ENCODE measurements at regions not wholly inside any gene's neighbourhood (a gene's known extent, or its start where the extent isn't known, plus 50 kb on each side); places are given as distances from the start of the nearest gene placed in this dataset.
"Not testable (repeated sequence)": the region's sequence is repeated elsewhere in the genome, so short reads cannot be mapped to it uniquely, and the experiment has no call there.

DNA sequence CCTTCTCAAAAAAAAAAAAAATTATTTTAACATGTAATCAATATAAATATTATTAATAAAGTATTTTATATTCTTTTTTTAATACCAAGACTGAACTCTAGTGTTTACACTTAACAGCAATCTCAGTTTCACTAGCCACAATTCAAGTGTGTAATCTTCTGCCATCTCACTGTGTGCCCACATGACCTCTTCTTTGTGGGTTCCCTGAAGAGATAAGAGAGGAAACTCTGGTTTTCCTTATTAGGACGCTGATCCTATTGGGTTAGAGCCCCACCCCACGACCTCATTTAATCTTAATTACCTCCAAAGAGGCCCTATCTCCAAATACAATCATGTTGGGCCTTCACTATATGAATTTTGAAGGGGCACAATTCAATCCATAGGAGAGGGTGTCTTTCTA, 177.6 kb downstream of the STK31 start:
- DNase-seq = no peak

DNA sequence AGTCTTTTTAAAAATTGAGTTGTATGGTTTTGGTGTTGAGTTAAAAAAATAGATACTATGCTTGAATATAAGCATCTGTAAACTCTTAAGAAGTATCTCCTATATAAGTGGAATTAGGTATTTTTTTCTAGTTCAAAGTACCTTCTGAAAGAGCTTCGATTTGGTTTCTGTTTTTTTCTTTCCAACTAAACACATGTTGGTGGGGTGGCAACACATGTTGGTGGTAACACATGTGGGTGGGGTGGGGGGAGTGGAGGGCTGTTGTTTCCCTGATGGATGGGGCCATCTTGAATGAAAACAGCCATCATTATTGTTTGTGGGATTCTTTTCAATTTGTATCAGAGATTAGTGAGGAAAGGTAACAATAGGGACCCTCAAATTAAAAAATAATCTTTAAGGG, 178.9 kb downstream of the STK31 start:
- DNase-seq = no peak

DNA sequence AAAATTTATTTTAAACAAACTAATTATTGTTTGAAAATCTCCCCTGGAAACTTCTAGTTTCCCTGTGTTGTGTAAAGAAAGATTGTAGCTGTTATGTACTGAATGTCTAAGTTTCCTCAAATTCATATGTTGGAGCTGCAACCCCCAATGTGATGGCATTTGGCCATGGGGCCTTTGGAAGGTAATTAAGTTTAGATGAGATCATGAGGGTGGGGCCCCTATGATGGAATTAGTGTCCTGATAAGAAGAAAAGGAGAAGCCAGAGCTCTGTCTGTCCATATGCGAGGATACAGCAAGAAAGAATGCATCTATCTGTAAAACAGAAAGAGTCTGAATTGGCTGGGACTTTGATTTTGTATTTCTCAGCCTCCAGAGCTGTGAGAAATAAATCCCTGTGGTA, 179.5 kb downstream of the STK31 start:
- no peak for DNase-seq

DNA sequence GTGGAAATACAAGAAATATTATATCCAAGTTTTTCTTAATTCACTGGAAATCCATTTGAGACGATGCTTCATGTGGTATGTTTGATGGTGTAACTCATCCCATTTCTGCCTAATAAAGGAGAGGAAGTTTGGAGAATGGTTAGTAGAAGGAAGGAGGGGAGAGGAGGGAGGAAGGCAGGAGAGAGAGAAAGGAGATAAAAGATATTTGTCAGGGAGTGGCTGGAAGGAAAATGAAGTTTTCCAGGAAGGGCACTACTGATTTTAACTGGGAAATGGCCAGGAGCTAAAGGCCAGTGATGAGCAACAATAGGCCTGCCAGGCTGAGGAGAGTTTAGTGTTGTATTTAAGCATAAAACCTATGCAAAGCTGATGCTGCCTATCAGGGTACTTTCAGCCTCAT, 182.0 kb downstream of the STK31 start:
- no peak for DNase-seq

DNA sequence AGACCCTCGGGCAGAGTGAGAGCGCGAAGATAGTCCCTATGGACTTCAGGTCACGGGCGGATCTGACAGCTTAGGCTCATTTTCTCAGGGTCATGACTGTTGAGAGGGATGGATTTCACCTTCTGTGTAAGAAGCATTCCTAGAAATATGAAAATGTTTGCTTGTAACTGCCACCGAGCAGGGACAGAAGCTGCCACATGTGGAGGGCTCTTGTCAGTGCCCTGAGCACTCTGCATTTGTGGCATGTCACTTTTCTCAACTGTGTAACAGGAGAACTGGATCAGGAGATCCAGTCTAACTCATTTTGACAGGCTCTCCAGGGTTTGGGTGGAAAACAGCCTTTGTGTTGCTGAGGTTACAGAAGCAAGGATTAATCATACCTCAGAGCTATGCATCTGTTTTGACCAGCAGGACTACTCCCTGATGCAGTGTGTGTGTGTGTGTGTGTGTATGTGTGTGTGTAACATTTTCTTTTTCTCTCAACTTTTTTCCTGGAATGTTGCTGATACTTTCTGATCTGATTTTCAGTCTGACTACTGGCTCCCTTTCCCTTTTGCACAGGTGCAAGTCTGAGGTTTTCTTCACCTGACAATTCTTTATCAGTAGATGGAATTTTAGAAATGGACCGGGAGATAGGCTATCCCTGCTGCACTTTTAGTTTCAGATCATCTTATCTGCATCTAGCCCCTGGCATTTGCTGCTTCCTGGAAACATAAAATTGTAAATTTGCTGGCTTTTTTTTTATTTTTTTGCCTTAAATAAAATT, 183.3 kb downstream of the STK31 start:
- peak; percentile 53 for DNase-seq

DNA sequence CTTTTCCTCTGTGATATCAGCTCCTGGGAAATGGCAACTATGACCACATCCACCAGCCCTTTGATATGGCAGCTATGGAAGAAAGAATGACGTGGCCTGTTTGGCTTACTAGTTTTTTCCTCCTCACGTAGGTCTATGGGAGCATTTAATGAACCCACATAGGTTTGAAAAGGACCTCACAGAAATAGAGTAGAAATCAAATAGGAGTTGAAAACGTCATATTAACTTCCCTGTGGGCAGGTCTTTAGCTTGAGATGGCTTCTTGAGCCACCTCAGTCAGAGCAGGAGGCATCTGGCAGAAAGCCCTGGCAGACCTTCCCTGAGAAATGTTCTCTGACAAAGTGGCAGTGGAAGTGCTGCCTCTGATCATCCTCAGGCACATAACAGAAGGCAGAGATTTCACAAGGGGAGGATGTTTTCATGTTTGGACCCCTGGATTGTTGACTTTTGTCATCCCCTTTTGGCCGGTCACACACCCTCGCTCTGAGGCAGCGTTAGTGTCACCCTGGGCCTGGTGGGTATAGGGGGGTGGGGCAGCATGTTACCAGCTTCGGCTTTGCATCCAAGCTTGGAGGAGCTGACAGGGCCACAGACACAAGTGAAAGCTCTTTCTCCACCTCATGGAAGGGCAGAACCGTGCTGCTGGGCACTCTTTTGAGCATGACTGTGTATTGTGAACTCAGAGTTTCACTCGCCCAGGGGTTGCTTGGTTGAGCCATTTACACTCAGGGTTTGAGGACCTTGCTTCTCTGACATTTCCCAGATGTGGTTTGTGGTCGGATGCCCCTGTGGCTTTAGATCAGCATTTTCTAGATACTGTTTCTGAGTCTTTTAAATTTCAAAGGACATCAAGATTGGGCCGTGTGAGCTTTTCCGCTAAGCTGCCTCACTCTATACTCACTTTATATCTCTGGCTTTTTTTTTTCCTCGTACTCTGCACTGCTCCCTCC, 184.2 kb downstream of the STK31 start:
- peak; percentile 30 for DNase-seq

DNA sequence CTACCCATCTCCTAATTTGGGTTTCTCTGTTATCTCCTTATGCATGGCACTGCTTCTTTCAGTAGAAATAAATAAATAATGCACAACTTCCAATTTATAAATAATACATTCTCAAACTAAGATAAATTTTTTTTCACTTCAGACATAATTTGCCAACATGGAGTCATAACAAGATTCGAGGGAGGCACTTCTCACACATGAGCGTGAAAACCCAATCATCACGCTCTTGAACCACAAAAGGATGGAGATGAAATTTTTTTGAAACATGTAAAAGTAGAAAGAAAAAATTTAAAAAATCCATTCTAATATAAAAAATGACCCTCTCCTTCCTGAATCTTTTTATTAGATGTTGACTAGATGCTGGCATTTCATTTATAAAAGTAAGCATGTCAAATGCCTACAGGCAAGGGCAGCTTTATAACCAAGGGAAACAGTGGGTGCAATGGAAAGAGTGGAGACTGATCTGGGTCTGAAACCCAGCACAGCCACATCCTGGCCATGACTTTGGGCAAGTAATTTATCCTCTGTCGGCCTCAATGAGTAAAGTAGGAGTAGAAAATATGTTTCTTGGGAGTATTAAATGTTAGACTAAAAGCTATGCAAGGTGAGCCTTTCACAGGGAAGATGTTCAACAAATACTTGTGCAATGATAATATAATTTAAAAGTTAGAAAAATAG, 185.0 kb downstream of the STK31 start:
- no peak for DNase-seq

DNA sequence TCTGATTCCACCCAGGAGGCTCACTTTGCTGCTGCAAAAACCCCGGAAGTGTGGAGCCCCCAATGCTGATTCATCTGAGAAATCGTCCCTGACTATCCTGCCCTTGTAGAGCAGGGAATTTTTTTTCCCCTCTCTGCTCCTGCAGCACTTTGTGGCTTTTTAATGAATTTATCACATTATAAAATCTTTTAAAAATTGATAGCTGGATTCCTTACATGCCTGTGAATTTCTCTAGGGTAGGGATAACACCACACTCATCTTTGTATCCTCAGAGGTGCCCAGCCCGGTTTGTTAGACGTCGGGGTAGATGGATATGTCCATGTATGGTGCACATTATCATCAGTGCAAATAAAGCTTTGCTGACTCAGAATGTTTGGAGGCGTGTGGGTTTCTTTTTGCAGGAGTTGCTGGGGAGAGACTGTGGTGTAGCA, 185.7 kb downstream of the STK31 start:
- peak; percentile 66 for DNase-seq

DNA sequence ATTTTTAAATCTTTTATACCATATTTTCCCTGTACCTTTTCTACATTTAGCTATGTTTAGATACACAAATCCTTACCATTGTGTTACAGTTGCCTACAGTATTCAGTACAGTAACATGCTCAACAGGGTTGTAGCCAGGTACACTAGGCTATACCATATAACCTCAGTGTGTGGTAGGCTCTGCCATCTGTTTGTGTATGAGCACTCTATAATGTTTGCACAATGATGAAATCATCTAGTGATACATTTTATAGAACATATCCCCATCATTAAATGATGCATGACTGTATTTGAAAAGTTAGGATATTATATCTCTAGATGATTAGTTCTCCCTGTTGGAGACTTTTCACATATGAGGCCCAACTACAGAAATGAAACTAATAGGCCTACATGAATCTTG, 188.6 kb downstream of the STK31 start:
- DNase-seq = no peak

DNA sequence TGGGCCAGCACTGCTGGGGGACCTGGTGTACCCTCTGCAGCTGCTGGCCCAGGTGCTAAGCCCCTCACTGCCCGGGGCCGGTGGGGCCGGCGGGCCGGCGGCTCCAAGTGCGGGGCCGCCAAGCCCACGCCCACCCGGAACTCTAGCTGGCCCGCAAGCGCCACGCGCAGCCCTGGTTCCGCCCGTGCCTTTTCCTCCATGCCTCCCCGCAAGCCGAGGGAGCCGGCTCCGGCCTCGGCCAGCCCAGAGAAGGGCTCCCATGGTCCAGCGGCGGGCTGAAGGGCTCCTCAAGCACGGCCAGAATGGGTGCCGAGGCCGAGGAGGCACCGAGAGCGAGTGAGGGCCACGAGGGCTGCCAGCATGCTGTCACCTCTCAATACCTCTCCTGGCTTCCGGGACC, 194.9 kb downstream of the STK31 start:
- DNase-seq = not testable (repeated sequence)

DNA sequence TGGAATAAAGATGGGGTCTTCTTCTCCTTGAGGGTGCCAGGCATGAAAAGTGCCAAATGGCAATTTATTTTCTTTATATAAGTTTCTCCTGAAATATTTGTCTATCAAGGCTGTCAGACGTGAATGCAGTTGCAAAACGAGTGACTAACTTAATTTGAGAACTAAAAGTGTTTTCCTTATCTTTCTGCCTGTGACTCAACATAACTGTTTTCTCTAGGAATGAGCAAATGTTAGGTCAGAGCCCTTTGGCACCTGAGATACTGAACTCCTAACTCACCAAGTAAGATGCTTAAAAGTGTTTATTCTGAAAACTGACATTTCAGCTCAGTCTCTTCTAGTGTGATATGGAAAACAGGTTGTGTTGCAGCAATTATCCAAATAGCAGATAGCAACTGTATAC, 197.0 kb downstream of the STK31 start:
- no peak for DNase-seq

DNA sequence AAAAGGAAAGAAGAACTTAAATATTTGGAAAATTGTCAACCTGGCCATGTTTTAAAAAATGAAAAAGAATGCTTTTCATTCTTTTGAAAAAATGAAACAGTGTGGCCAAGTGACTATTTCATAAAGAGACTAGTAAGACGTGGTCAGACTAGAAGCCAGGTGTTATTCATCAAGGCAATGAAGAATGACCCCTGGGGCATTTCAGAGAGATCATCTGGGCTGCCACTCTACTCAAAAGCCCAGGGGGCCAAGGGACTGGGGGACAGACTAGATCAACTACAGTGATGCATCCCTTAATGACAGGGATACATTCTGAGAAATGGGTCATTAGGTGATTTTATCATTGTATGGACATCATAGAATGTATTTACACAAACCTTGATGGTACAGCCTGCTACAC, 199.4 kb downstream of the STK31 start:
- no peak for DNase-seq

DNA sequence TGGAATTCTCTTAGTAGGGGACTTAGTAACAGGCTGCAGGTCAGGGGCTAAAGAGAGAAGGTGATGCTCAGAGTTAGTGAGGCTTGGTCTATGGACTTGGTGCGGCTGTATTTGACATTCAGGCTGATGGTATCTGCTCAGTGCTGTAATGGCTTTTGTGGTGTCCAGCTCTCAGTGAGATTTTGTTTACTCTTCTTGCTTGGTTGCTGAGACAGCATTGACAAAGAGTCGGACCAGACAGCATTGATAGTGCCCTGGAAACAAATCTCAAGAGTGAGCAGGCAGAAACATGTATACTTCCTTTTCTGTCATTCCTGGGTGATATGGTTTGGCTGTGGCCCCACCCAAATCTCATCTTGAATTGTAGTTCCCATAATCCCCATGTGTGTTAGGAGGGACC, 202.0 kb downstream of the STK31 start:
- DNase-seq = no peak

DNA sequence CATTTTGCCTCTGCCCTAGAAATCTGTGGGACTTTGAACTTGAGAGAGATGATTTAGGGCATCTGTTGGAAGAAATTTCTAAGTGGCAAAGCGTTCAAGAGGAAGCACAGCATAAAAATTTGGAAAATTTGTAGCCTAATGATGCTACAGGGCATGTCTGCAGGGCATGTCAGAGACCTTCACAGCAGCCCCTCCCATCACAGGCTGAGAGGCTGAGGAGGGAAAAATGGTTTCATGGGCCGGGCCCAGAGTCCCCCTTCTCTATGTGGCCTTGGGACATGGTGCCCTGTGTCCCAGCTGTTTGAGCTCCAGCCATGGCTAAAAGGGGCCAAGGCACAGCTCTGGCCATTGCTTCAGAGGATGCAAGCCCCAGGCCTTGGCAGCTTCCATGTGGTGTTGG, 203.0 kb downstream of the STK31 start:
- DNase-seq = no peak

DNA sequence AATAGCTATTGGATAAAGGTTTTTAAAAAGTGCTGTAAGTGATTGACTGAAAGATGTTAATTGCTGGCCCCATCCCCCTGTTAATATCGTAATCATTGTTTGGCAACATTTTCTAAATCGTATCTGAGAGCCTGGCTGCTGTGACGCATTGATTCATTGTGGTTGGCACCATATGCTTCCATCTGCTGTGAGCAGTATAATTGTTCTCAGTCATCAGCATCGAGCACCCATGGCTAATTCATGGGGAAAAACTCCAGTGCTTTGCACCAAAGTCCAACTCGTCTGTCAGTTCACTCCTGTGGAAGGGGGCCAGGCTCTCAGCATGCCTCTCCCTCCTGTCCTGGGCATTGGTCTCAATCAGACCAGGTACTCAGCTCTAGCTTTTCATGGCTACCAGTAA, 205.2 kb downstream of the STK31 start:
- DNase-seq = no peak

DNA sequence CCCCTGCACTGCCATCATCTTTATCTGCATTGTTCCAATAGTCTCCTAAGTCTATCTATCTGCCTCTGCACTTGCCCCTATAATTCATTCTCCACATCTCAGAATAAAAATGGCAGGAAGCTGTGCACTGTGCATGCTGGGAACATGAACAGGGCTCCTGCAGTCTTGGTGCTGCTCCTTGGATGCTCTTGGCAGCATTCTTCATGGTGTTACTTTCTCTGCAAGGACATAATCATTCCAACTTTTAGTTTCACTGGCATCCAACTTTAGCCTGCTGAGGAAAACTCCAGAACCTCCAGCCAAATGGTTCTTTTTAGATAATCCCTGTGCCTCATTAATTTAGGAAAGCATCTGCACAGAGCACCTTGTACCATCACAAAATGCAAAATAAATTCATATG, 208.3 kb downstream of the STK31 start:
- DNase-seq = no peak

DNA sequence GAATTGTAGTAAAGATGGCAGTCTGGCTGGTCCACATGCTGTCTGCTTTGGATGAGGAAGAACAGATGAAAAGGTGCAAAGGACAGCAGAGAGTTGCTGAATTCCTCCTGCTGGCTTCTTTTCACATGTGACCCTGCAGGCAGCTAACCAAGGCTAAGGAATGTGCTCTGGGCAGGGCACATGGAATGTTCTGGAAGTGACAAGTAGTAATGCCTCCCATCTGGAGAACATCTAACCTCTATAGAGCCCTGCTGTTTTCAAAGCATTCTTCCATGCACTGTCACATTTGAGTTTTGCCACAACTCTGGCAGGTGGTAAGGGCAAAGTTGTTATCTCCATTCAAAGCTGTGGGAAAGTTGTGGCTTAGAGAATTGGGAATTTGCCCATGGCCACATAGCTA, 208.8 kb downstream of the STK31 start:
- peak; percentile 36 for DNase-seq

DNA sequence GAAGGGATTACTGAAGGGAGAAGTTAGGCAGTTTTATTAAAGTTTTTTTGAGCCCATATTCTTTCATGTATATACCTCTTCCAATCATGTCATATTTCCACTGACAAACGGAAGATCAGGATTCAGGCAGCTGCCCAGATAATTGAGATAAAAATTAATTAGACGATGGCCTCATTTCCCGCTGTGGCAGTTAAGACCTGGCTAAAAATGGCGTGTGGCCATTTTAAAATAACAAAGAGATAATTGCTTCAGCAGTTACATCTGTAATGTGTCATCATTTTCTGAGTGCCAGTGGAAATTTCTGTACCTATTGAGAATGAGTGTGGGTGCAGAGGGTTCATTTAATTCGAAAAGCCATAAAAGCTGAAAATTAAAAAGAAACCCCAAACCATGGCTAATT, 215.1 kb downstream of the STK31 start:
- DNase-seq = no peak

DNA sequence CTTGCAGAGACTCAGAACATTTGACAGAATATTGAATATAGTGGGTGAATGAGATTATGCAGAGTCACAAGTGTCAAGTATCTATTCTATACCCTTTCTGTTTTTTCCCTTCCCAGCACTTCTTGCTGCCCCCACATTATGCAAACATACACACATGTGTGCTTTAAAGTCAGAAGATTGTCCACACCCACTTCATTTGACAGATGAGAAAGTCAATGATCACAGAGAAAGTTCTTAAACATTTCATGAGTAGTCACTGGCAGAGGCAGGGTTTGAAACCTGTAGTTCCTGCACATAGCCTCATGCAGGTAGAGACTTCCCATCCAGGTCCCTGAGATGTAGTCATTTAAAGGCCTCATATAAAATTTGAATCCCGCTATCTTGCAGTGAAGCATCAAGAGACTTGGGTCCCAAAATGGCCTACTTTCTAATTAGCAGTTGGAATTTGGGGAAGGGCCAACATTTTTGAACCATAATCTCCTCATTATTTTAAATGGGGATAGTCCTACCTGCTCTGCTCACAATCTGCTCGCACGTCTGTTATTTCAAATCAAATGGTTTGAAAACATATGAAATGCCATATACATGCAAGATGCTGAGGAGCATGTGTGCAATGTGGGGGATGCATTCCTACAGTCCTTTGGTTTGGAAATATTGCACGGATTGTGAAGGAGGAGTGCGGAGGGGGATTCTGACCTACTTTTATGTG, 217.8 kb downstream of the STK31 start:
- no peak for DNase-seq

DNA sequence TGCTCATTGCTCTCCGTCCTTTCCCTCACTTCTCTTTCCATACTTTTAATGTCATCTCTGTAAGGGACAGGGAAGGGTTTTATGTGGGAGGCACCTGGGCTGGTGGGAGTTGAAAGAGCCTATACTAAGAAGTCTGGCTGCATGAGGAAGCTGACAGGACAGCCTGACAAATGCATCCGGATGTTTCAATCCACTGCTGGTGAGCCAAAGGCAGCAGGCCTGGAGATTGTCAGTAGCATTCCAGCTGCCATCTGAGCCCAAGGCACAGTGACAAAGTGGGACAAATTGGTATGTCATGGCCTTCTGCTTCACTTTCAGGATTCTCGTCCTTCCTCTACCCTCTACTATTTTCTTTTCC, 218.4 kb downstream of the STK31 start:
- no peak for DNase-seq

DNA sequence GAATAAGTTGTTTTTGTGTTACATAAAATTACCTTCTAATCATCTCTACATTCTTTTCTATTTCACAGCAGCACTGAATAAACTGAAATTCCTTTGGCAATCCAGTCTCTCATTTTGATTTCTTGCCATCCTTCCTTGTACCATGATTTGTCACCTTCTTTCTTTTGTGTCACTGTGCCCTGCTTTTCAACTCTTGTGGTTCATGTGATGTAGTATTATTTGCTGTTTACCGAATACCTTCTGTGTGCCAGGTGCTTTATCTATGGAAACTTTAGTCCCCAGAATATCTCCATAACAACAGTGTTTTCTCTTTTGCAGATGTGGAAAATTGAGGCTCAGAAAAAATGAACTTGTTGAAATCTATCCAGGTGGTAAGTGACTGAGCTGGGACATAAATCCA, 220.3 kb downstream of the STK31 start:
- DNase-seq = no peak

DNA sequence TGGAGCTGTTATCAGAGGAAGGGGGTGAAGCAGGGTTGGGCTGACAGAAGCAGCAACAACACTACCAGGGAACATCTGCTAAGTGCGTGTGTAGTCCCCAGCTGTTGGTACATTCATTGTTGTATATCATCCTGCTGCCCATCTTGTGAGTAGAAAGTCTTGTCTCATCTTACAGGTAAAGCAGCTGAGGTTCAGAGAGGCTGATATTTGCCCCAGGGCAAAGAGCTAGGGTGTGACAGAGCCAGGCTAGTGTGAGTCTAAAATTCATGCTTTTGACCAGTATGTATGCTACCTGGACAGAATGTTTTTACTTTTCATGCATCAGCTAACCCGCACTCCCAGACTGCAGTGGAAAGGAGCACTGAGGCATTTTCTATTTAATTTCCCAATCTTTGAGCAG, 221.6 kb downstream of the STK31 start:
- DNase-seq = no peak

DNA sequence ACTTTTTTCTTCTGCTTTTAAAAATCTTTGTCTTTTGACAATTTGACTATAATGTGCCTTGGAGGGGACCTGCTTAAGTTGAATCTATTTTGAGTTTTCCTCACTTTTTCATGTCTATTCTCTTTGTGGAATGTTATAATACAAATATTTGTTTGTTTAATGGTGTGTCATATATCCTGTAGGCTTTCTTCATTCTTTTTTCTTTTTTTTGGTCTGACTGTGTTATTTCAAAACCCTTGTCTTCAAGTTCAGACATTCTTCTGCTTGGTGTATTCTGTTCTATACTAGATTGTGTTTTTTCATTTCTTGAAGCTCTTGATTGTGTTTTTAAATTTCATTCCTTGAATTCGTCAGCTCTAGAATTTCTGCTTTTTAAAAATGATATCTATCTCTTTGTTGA, 228.2 kb downstream of the STK31 start:
- DNase-seq = no peak
